Stimulated activated CD4-positive, alpha-beta T cell treated with anti-CD3 and anti-CD28 coated beads, TNF-alpha, amount 100 ng/mL, for 4 hours (primary cell): ENCODE measurements at regions not wholly inside any gene's neighbourhood (a gene's known extent, or its start where the extent isn't known, plus 50 kb on each side); places are given as distances from the start of the nearest gene placed in this dataset.

Experiments used
- DNase-seq, 3 experiments: peaks; one replicate each; pipeline ENCODE4 v3.0.0-alpha.2; 2020; ENCODE audit warnings: low read depth in 3 of 3

GRCh38 chr2:12205086-12205485 is 458.7 kb downstream of the LPIN1 start:
- no peak for DNase-seq

- no peak for DNase-seq
Observed at GRCh38 chr2:12207491-12207890, 461.1 kb downstream of the LPIN1 start.

GRCh38 chr2:12210016-12210933 is 463.8 kb downstream of the LPIN1 start:
- DNase-seq, result no peak

- DNase-seq, result no peak
Observed at GRCh38 chr2:12211326-12212175, 465.1 kb downstream of the LPIN1 start.

- DNase-seq, result no peak
Observed at GRCh38 chr2:12212841-12213597, 466.6 kb downstream of the LPIN1 start.

GRCh38 chr2:12217175-12217574 is 470.7 kb downstream of the LPIN1 start:
- DNase-seq, result no peak

- no peak for DNase-seq
Observed at GRCh38 chr2:12219761-12220160, 473.3 kb downstream of the LPIN1 start.

GRCh38 chr2:12221584-12221983 is 475.2 kb downstream of the LPIN1 start:
- DNase-seq, result no peak

- DNase-seq, result no peak
Observed at GRCh38 chr2:12222554-12222953, 476.1 kb downstream of the LPIN1 start.

- no peak for DNase-seq
Observed at GRCh38 chr2:12223732-12224131, 477.3 kb downstream of the LPIN1 start.

- no peak for DNase-seq
Observed at GRCh38 chr2:12226653-12227052, 480.2 kb downstream of the LPIN1 start.

GRCh38 chr2:12227941-12228608 is 481.6 kb downstream of the LPIN1 start:
- DNase-seq, result no peak

GRCh38 chr2:12231288-12231687 is 484.9 kb downstream of the LPIN1 start:
- no peak for DNase-seq

GRCh38 chr2:12232876-12233275 is 483.9 kb upstream of the TRIB2 start:
- DNase-seq, result no peak

- no peak for DNase-seq
Observed at GRCh38 chr2:12236136-12236844, 480.4 kb upstream of the TRIB2 start.

- no peak for DNase-seq
Observed at GRCh38 chr2:12240206-12240605, 476.5 kb upstream of the TRIB2 start.

GRCh38 chr2:12243381-12243780 is 473.4 kb upstream of the TRIB2 start:
- no peak for DNase-seq

GRCh38 chr2:12244070-12244469 is 472.7 kb upstream of the TRIB2 start:
- DNase-seq, result no peak

- DNase-seq, result no peak
Observed at GRCh38 chr2:12251121-12251520, 465.6 kb upstream of the TRIB2 start.

- no peak for DNase-seq
Observed at GRCh38 chr2:12251749-12252148, 465.0 kb upstream of the TRIB2 start.
